OCI-M1 (cell line): ENCODE measurements at regions not wholly inside any gene's neighbourhood (a gene's known extent, or its start where the extent isn't known, plus 50 kb on each side); places are given as distances from the start of the nearest gene placed in this dataset.

ENCODE experiments used
- DNase-seq: peaks from one replicate; lab custom pipeline; 2025; lab: John Stamatoyannopoulos, UW

DNA sequence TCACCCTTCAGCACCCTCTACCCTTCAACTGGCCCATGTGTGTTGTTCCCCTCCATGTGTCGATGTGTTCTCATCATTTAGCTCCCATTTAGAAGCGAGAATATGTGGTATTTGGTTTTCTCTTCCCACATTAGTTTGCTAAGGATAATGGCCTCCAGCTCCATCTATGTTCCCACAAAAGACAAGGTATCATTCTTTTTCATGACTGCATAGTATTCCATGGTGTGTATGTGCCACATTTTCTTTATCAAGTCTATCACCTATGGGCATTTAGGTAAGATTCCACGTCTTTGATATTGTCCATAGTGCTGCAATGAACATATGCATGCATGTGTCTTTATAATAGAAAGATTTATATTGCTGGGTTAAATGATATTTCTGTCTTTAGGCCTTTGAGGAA lies 325.1 kb upstream of the ADAMTS16 start:
- DNase-seq = no peak

GRCh38 chr5:4817767-4818166 lies 322.4 kb upstream of the ADAMTS16 start:
- no peak for DNase-seq

DNA sequence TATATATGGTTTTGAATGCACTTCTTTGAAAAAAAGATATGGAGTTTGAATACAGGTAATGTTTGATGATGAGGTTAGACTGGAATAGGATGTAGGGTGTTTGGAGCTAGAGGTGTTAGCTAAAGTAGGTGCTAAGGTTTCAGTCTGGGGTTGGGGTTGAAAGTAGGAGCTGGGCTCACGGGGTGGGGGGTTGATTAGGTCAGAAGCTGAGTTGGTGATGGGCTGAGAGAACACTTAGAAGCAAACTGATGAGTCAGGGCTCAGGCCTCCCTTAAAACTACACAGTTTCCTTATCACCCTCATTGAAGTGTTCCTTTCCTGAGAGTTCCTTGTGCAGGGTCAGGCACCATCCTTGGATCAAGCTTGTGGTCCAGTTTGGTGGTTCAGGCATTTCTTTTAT lies 308.8 kb upstream of the ADAMTS16 start:
- DNase-seq = no peak

DNA sequence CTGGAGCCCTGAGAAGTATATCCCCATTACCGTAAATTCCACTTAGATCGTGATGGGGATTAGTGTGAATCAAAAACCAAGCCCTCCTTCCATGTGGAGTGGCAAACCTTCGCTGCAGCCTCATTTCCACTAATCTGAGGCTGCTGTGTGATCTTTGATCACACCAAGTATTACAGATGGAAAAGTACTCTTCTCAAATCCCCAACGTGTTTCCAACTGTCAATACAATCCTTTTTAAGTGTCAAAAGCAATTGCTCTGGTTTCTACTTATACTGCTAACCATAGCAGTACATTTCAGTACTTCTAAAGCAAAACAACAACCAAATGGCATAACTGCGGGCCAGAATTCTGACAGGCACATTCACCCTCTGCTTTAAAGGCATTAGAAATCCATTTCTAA lies 307.7 kb upstream of the ADAMTS16 start:
- DNase-seq = no peak

- DNase-seq = no peak
Measured at GRCh38 chr5:4833104-4833738, 306.9 kb upstream of the ADAMTS16 start.

GRCh38 chr5:4837489-4838058 lies 302.6 kb upstream of the ADAMTS16 start:
- DNase-seq = no peak

DNA sequence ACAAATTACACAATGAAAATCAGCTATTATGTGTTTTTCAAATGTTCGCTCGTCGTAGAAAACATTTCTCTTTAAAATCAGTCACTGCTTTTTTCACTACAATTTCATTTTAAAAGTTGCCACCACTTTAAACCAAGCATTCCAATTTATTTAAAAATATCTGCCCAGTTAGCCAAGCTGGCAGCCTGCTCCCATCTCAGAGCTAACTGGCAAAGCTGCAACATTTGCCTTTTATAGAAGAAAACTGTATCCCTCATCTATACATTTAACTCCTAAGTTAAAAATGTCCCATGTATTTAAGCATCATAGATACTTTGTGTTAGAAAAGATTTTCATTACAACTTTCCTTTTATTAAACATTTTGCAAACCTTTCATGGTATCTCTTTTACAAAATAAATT lies 294.9 kb upstream of the ADAMTS16 start:
- DNase-seq = no peak

DNA sequence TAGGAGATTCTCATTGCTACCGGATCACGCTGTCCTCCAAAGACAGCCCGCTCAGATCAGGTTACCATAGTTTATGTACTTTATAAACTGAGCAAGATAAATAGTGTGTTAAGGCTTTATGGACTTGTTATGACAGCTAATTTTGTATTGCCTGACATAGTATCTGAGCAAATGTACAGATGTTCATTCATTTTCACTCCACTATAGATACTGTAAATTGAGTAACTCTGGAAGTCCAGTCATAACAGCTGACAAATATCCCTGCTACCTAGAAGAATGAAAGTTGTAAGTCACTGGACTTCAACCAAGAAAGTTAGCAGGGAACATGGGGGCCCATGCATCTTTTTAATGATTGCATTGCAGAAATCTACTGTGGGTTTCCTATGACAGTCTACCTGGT lies 292.4 kb upstream of the ADAMTS16 start:
- no peak for DNase-seq

DNA sequence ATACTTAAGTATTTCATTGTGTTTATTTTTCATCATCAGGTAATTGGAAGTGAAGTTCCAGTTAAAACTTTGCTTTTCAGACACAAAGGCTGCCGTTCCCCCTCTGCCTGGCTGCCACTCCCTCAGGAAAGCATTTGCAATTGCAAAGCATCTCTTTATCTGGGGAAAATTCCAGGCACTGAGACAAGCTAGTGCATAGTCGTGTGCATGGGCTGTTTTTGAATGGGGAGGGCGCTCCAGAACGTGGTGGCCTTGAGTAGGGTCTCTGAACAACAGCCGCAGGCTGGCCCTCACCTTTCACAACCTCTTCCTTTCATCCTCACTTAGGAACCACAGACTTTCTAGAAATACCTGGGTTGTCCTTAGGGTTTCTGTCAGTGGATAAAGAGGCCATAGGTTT lies 285.1 kb upstream of the ADAMTS16 start:
- no peak for DNase-seq

DNA sequence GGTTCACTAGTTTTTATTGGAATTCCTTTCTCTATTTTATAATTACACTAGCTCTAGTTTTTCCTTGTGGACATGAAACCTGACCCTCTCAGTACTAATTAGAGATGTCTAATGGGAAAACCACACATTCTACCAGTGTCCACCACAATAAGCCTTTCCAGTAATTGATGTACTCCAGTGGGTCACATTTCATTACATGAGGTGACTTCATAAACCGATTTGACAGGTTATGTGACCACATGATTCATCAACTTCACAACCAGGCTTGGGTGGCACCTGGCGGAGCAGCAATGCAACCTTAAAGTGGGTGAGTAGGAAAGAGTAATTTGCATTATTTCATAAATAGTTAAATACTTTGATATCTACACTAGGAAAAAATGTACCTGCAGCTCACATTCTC lies 284.2 kb upstream of the ADAMTS16 start:
- DNase-seq = no peak

DNA sequence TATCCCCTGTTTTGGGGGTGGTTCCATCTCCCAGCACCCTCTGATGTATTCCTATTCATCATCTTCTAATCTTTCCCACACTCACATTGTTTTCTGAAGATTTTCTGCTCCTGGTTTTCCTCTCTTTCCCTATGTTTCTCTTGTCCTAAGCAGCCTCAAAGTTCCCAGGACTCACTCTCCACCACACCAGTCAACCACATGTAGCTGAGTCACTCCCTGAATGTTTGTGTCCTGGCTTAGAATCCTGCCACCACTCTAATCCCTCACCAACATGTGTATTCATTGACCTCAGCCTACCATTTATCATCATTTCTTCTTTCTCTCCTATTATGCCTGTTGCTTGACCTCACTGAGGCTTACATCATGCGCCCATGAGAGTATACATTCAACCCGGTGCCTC lies 282.4 kb upstream of the ADAMTS16 start:
- DNase-seq = no peak

DNA sequence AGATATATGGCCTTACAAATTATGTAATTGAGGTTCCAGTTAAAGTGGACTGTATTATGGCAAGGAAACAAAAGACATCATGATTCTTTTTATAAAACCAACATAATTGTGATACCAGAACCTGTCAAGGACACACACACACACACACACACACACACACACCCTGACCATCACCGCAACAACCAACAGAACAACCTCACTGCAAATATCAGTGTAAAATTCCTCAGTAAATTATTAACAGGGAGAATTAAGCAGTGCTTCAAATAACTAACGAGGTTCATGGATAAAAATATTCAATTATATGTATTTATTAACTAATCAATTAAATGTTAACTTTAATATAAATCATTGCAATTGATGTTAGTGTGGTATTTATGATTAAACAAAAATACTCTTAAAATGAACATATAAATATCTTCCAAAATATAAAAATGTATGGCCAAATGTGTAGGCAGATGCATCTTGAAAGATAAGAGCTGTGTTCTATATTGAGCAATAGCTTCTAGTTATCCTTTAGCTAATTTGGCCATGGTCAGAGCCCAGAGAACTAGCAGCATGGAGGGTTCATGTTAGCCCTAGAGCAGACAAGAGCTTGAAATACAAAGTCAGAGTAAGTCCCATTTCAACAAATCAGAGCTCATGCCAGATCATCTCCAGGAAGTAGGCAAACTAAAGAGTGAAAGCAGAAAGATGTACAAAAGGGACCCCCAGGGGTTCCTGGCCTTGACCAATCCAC lies 280.5 kb upstream of the ADAMTS16 start:
- DNase-seq = no peak

DNA sequence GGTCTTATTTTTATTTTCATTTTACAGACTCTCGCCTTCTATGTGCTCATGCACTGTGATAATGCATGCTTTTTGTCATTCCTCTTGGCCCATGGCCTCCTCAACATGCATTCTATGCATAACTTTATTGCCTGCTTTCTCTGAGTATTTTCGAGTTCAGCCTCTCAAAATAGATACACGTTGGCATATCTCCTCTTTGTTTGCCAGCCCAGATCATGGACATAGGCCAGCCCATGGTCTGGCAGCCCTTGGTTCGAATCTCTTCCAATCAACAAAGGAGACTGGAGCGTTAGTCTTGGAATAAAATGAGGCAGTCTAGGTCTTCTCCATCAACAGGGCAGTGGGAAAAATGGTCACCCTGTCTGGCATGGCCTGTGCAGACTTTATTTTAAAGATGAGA lies 279.5 kb upstream of the ADAMTS16 start:
- DNase-seq = no peak

DNA sequence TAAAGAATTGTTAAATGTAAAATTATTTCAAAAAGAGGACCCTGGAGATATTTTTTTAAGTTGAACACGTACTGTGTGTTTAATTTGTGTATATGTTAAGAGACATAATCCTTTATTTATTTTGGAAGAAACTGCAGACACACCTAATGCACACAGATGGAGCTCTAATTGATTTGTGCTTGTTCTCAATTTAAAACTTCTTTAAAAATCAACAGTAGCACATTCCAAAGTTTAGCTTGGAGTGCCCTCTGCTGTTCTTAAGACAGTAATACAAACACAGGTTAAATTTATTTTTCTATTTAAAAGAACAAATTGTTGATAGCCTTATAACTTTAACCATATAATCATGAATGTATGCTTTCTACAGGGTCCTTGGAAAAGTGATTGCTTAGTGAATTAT lies 277.6 kb upstream of the ADAMTS16 start:
- peak; percentile 67 for DNase-seq

- no peak for DNase-seq
Measured at GRCh38 chr5:4866131-4866659, 273.9 kb upstream of the ADAMTS16 start.

DNA sequence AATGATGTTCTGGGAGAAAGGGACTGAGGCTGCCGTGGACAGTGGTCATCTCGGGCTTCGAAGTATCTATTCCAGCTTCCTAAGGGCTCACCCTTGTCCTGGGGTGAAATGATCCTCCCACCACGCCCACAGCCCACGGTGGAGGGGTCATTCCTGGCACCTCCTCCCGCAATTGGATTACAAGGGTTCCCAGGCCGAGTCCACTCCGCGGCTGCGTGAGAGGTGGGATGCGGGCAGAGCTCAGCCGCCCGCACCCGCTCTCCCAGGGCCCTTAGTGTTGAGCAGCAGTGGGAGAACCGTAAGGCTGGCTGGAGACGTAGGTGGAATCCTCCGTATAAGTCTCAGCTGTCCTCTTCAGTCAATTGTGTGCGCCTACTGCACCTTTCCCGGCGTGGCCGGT lies 273.3 kb upstream of the ADAMTS16 start:
- DNase-seq = no peak

DNA sequence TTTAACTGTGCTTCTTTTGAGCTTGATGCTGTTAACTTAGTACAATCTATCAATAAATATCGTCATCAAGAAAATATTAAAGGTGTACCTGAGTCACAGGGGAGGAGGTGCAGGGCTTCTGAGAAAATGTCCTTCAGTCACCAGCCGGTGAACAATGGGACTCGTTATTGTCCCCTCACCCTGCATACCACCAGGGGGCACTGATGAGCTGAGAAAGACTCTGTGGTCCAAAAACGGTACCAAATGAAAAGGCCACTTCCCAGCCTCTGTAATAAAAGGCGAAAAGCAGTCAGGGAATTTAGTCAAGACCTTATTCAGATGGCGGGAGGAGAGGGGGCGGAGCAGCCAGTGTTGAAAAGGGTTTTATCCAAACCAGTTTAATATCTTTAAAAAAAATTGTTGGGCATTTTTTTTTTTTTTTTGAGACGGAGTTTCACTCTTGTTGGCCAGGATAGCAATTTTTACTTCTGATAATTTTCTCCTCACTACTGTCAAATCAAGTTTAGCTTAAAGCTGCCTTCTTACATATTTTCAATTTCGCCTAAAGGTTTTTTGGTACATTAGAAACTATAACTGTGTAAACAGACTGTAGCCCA lies 271.9 kb upstream of the ADAMTS16 start:
- DNase-seq = peak; percentile 69

- no peak for DNase-seq
Measured at GRCh38 chr5:4873652-4874051, 266.5 kb upstream of the ADAMTS16 start.

DNA sequence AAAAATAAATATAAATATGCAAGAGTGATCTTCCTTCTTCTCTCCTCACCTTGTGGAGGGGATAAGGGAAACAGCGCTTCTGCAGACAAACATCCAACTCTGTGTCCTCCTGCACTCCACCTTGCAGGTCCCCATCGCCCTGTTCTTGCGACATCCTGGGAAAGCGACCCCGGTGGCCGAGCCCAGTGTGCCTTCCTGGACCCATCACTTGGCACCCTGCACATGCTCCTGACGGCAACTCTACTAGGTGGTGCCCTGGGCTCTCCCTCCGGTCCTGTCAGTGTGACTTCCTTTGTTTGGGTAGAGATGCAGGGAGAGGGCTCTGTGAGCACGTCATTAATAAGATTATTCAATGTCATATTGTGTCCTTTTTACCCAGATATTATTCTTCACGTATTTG lies 266.0 kb upstream of the ADAMTS16 start:
- no peak for DNase-seq

- no peak for DNase-seq
Measured at GRCh38 chr5:4875942-4876341, 264.2 kb upstream of the ADAMTS16 start.

GRCh38 chr5:4876804-4877203 lies 263.3 kb upstream of the ADAMTS16 start:
- DNase-seq = no peak

DNA sequence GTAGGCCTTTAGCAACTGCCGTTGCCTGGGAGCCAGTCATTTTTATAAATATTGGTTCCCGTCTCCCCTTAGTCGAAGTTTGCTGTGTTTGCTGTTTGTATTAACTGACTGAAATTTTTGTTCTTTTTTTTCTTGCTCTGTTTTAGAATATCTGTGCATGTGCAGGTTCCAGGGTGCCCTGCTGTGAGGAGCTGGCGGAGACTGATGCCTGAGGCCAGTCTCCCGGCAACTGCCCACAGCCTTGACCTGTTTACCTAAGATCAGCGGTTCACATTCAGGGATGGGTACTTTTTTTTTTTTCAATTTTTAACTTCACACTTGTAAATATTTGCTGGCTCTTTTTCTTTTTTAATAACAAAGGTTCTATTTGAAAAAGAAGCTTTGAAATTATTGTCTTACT lies 262.6 kb upstream of the ADAMTS16 start:
- no peak for DNase-seq

GRCh38 chr5:4879075-4879474 lies 261.1 kb upstream of the ADAMTS16 start:
- DNase-seq = no peak
